HepG2 (cell line): ENCODE measurements at regions not wholly inside any gene's neighbourhood (a gene's known extent, or its start where the extent isn't known, plus 50 kb on each side); places are given as distances from the start of the nearest gene placed in this dataset.

Experiments used
- E2F2 ChIP-seq: sonication (generic); formaldehyde crosslinking; IDR thresholded peaks from 2 replicates; pipeline ENCODE4 v1.4.0; 2020; ENCODE audit warnings: missing genetic modification reagents, borderline replicate concordance
- ESRRA ChIP-seq: sonication (generic); formaldehyde crosslinking; IDR thresholded peaks from 2 replicates; pipeline ENCODE4 v1.5.1; 2020; ENCODE audit warnings: mild to moderate bottlenecking, low read depth, missing genetic modification reagents
- ETV5 ChIP-seq: IDR thresholded peaks from 2 replicates; pipeline ENCODE4 v1.6.1; 2018; ENCODE audit warnings: missing biosample characterization, missing genetic modification reagents, inconsistent platforms, borderline replicate concordance
- HMGXB4 ChIP-seq, 2 experiments: sonication (generic) in 1 of 2; formaldehyde crosslinking in 1 of 2; IDR thresholded peaks; 2 replicates each; pipeline versions ENCODE4 v1.4.0 to v1.6.1; 2018 to 2020; ENCODE audit warnings: missing genetic modification reagents in 2 of 2, borderline replicate concordance in 1 of 2, low read depth in 1 of 2, mild to moderate bottlenecking in 1 of 2, missing biosample characterization in 1 of 2
- KAT8 ChIP-seq: IDR thresholded peaks from 2 replicates; pipeline ENCODE4 v1.6.1; 2016; ENCODE audit warnings: missing genetic modification reagents, missing compliant biosample characterization
- MAX ChIP-seq: IDR thresholded peaks from 2 replicates; pipeline ENCODE4 v1.6.1; 2012; ENCODE audit warnings: inconsistent platforms
- MIER3 ChIP-seq: IDR thresholded peaks from 2 replicates; pipeline ENCODE4 v1.6.1; 2016; ENCODE audit warnings: missing compliant biosample characterization, borderline replicate concordance
- MTA1 ChIP-seq: sonication (generic); formaldehyde crosslinking; IDR thresholded peaks from 2 replicates; pipeline ENCODE4 v1.4.0; 2020; ENCODE audit warnings: missing genetic modification reagents, mild to moderate bottlenecking, borderline replicate concordance
- NR3C1 ChIP-seq: sonication (generic); formaldehyde crosslinking; IDR thresholded peaks from 2 replicates; pipeline ENCODE4 v1.4.0; 2020; ENCODE audit warnings: missing genetic modification reagents
- SATB2 ChIP-seq: sonication (generic); formaldehyde crosslinking; IDR thresholded peaks from 2 replicates; pipeline ENCODE4 v1.5.0; 2020; ENCODE audit warnings: missing genetic modification reagents
- SNAI1 ChIP-seq: sonication (generic); formaldehyde crosslinking; IDR thresholded peaks from 2 replicates; pipeline ENCODE4 v1.5.0; 2020; ENCODE audit warnings: mild to moderate bottlenecking, missing genetic modification reagents, borderline replicate concordance
- SOX13 ChIP-seq, 3 experiments: fragments of 450-650 bp in 1 of 3; sonication (generic) in 1 of 3; formaldehyde crosslinking in 1 of 3; IDR thresholded peaks in 2 of 3; conservative IDR thresholded peaks in 1 of 3; 2 replicates each; pipeline versions ENCODE4 v1.5.0 to v1.6.1; 2016 to 2020; ENCODE audit warnings: antibody characterized with exemption in 1 of 3, mild to moderate bottlenecking in 1 of 3, missing compliant biosample characterization in 1 of 3, missing genetic modification reagents in 1 of 3, moderate library complexity in 1 of 3
- SOX6 ChIP-seq, 2 experiments: fragments of 450-650 bp in 1 of 2; sonication (generic) in 1 of 2; formaldehyde crosslinking in 1 of 2; IDR thresholded peaks; 2 replicates each; pipeline versions ENCODE4 v1.4.0 to v1.6.1; 2017 to 2020; ENCODE audit warnings: antibody characterized with exemption in 1 of 2, mild to moderate bottlenecking in 1 of 2, missing genetic modification reagents in 1 of 2
- SRSF4 ChIP-seq: fragments of 200-400 bp; formaldehyde crosslinking; IDR thresholded peaks from one replicate; pipeline ENCODE4 v1.6.1; 2018; ENCODE audit warnings: mild to moderate bottlenecking, low read depth, low read length, moderate library complexity; ENCODE audit not compliant: poor library complexity, severe bottlenecking
- TAF1 ChIP-seq: sonication (generic); formaldehyde crosslinking; IDR thresholded peaks from 2 replicates; pipeline ENCODE4 v1.4.0; 2020; ENCODE audit warnings: missing genetic modification reagents
- U2AF1 ChIP-seq: fragments of 200-400 bp; formaldehyde crosslinking; optimal IDR thresholded peaks from 2 replicates; pipeline ENCODE3; 2017; ENCODE audit warnings: mild to moderate bottlenecking, low read depth, low read length
- ZBTB1 ChIP-seq: sonication (generic); formaldehyde crosslinking; IDR thresholded peaks from 2 replicates; pipeline ENCODE4 v1.4.0; 2020; ENCODE audit warnings: missing genetic modification reagents, borderline replicate concordance
- ZBTB10 ChIP-seq: sonication (generic); formaldehyde crosslinking; IDR thresholded peaks from 2 replicates; pipeline ENCODE4 v1.4.0; 2020; ENCODE audit warnings: missing genetic modification reagents, borderline replicate concordance
- ZFP36 ChIP-seq: fragments of 150-350 bp; IDR thresholded peaks from 2 replicates; pipeline ENCODE4 v1.6.1; 2018; ENCODE audit warnings: borderline replicate concordance, low read length, low read depth; ENCODE audit not compliant: partially characterized antibody
- ZNF20 ChIP-seq: sonication (generic); formaldehyde crosslinking; IDR thresholded peaks from 2 replicates; pipeline ENCODE4 v1.4.0; 2020; ENCODE audit warnings: mild to moderate bottlenecking, moderate library complexity, missing genetic modification reagents
- ZNF251 ChIP-seq: sonication (generic); formaldehyde crosslinking; IDR thresholded peaks from 2 replicates; pipeline ENCODE4 v1.9.0; 2021; ENCODE audit warnings: mild to moderate bottlenecking, missing genetic modification reagents
- ZNF263 ChIP-seq: sonication (generic); formaldehyde crosslinking; IDR thresholded peaks from 2 replicates; pipeline ENCODE4 v1.4.0; 2020; ENCODE audit warnings: missing genetic modification reagents
- ZNF33B ChIP-seq: sonication (generic); formaldehyde crosslinking; IDR thresholded peaks from 2 replicates; pipeline ENCODE4 v1.5.1; 2020; ENCODE audit warnings: mild to moderate bottlenecking, missing genetic modification reagents

- TF ChIP-seq ESRRA (no peak; the same call in 1 of the 2 replicates), SNAI1 (peak; percentile 72; the same call in 1 of the 2 replicates), ZNF251 (no peak; the same call in 1 of the 2 replicates), ZNF33B (CRISPR knock-in tag) (no peak), KAT8 (CRISPR knock-in tag) (0 out of 2 replicates have a peak, but pooled peaks have one; percentile 5), SATB2 (peak; percentile 87), U2AF1 (peak; percentile 44), NR3C1 (no peak), ZFP36 (no peak), ZNF263 (CRISPR knock-in tag) (no peak; the same call in none of the 2 replicates), ZNF20 (CRISPR knock-in tag) (no peak), ETV5 (CRISPR knock-in tag) (peak; percentile 47; the same call in 1 of the 2 replicates), SOX13 (IDR thresholded peaks at IDR 0.05) (no peak), SOX13 (CRISPR knock-in tag; conservative IDR thresholded peaks at IDR 0.05 in 1 of 2, IDR thresholded peaks at IDR 0.05 in 1 of 2) (peak in 1 of 2 experiments; percentile 65; a peak in 2 of 4 replicates), ZBTB10 (CRISPR knock-in tag) (peak; percentile 18; the same call in 1 of the 2 replicates), E2F2 (no peak; the same call in 1 of the 2 replicates), ZBTB1 (CRISPR knock-in tag) (peak; percentile 93; the same call in 1 of the 2 replicates), HMGXB4 (CRISPR knock-in tag; IDR thresholded peaks at IDR 0.05; ENCODE audit: borderline replicate concordance in 1 of 2, low read depth in 1 of 2) (peak; percentile 37 to 86; a peak in 3 of 4 replicates), SOX6 (IDR thresholded peaks at IDR 0.05) (no peak), SOX6 (CRISPR knock-in tag; IDR thresholded peaks at IDR 0.05) (no peak), MIER3 (CRISPR knock-in tag) (no peak), TAF1 (CRISPR knock-in tag) (peak; percentile 78), MAX (peak; percentile 79), SRSF4 (no peak), MTA1 (CRISPR knock-in tag) (peak; percentile 81; the same call in 1 of the 2 replicates)
Measured at GRCh38 chr13:50125554-50126262, 110.5 kb downstream of the KCNRG start (continued).
